Lung (tissue), 11 donors: ENCODE measurements at regions not wholly inside any gene's neighbourhood (a gene's known extent, or its start where the extent isn't known, plus 50 kb on each side); places are given as distances from the start of the nearest gene placed in this dataset.
"Not testable (repeated sequence)": the region's sequence is repeated elsewhere in the genome, so short reads cannot be mapped to it uniquely, and the experiment has no call there.

ENCODE experiments used
- ATAC-seq: fragments of 200-7000 bp; cut with Tn5 transposase; one replicate; pipeline ENCODE4 v1.9.1; 2020; ENCODE audit warnings: moderate number of reproducible peaks; ENCODE audit not compliant: insufficient read depth, low FRiP score
- DNase-seq, 3 donors: peaks; one replicate each; pipeline ENCODE4 v3.0.0-alpha.2; 2013 to 2017
- H3K27ac ChIP-seq, 2 donors: one replicate each; pipeline ENCODE4 v1.5.1; 2013; ENCODE audit warnings: mild to moderate bottlenecking in 2 of 2, moderate library complexity in 2 of 2, control low read depth in 1 of 2, inconsistent platforms in 1 of 2, low read depth in 1 of 2, low read length in 1 of 2
- H3K27me3 ChIP-seq, 3 donors: one replicate each; pipeline ENCODE4 v1.5.1; 2013; ENCODE audit warnings: low read length in 2 of 3; ENCODE audit not compliant: control insufficient read depth in 3 of 3, insufficient read depth in 3 of 3
- H3K36me3 ChIP-seq, 4 donors: one replicate each; pipeline ENCODE4 v1.5.1; 2013; ENCODE audit warnings: low read length in 4 of 4, mild to moderate bottlenecking in 1 of 4, moderate library complexity in 1 of 4; ENCODE audit not compliant: control insufficient read depth in 4 of 4, insufficient read depth in 4 of 4
- H3K4me1 ChIP-seq, 5 donors: one replicate each; pipeline ENCODE4 v1.5.1; 2013; ENCODE audit warnings: low read length in 5 of 5, mild to moderate bottlenecking in 2 of 5, moderate library complexity in 1 of 5; ENCODE audit not compliant: control insufficient read depth in 5 of 5, insufficient read depth in 5 of 5
- H3K4me3 ChIP-seq: one replicate; pipeline ENCODE4 v1.5.1; 2013; ENCODE audit warnings: mild to moderate bottlenecking, control low read depth, moderate library complexity
- H3K9ac ChIP-seq, 2 donors: one replicate each; pipeline ENCODE4 v1.5.1; 2013; ENCODE audit warnings: low read length in 2 of 2, control low read depth in 1 of 2; ENCODE audit not compliant: insufficient read depth in 1 of 2
- H3K9me3 ChIP-seq, 4 donors: one replicate each; pipeline ENCODE4 v1.5.1; 2013; ENCODE audit warnings: low read length in 3 of 4, mild to moderate bottlenecking in 1 of 4, moderate library complexity in 1 of 4; ENCODE audit not compliant: control insufficient read depth in 4 of 4, insufficient read depth in 3 of 4
- CTCF ChIP-seq: IDR thresholded peaks from 2 replicates; pipeline ENCODE4 v1.5.1; 2012; ENCODE audit warnings: mild to moderate bottlenecking; ENCODE audit errors: control extremely low read depth, extremely low read depth
- WGBS, 2 donors: extraction: QIAGEN DNeasy Blood & Tissue Kit; methylation state at CpG; one replicate each; pipeline ENCODE4 v1.1.7; 2013; 5-methylcytosine and 5-hydroxymethylcytosine counted together
- donor health status: control.
- donor health status: control.
- donor health status: Bipolar disorder and iron deficiency.
- donor health status: healthy.
- donor health status: DM: yes; HTN: yes; CAD: no.

DNA sequence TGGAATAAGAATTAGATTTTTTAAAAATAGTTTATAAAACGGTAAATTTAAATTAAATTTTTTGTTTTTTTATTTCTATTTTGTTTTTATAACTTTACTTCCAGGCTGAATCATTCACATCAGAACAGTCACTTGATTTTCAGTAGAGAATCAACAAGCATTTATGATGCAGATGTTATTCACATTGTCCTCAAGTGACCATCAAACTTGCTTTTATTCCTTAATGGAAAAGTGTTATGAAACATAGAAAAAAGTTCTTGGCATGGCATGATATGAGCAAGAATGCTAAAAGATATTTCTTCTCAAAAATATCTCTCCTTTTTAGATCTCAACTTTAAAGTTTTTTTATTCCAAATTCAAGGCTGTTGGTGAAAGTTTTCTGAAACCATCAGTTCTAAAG is 70.9 kb upstream of the TGFBR2 start:
- Histone ChIP-seq H3K4me1 (peaks cover 0 to 4% (median 0%) of the 10 kb centered on the region in 5 donors), H3K9me3 (no peaks in the 10 kb centered on the region), H3K36me3 (no peaks in the 10 kb centered on the region), H3K4me3 (no peak overlapping the region), H3K9ac (no peak overlapping the region), H3K27ac (no peak overlapping the region), H3K27me3 (no peaks in the 10 kb centered on the region)
- no peak for TF ChIP-seq CTCF
- ATAC-seq (no peak), DNase-seq (no peak)
- WGBS, 2 donors = 89 to 90% methylated on average over 1 of the region's 1 CpG

- DNase-seq (no peak), ATAC-seq (no peak)
- WGBS, 2 donors = 56 to 76% methylated on average over 1 of the region's 1 CpG
- H3K9ac ChIP-seq = no peak overlapping the region
- H3K4me1 ChIP-seq = peaks cover 0 to 4% (median 0%) of the 10 kb centered on the region in 5 donors
- no peak for TF ChIP-seq CTCF
- H3K27ac ChIP-seq = no peak overlapping the region
- no peak overlapping the region for H3K4me3 ChIP-seq
- H3K9me3 ChIP-seq = no peaks in the 10 kb centered on the region
- no peaks in the 10 kb centered on the region for H3K36me3 ChIP-seq
- no peaks in the 10 kb centered on the region for H3K27me3 ChIP-seq
Measured at GRCh38 chr3:30538791-30539190, 67.6 kb upstream of the TGFBR2 start.

GRCh38 chr3:30539206-30539605 is 67.2 kb upstream of the TGFBR2 start:
- no peak for TF ChIP-seq CTCF
- no peak overlapping the region for H3K4me3 ChIP-seq
- DNase-seq (peak in 2 of 3 donors; percentile 50 to 70), ATAC-seq (no peak)
- no peaks in the 10 kb centered on the region for H3K9me3 ChIP-seq
- H3K27ac ChIP-seq = no peak overlapping the region
- 78 to 87% methylated on average over 4 of the region's 4 CpGs for WGBS, 2 donors
- H3K36me3 ChIP-seq = no peaks in the 10 kb centered on the region
- no peak overlapping the region for H3K9ac ChIP-seq
- no peaks in the 10 kb centered on the region for H3K27me3 ChIP-seq
- peaks cover 0 to 4% (median 0%) of the 10 kb centered on the region in 5 donors for H3K4me1 ChIP-seq

DNA sequence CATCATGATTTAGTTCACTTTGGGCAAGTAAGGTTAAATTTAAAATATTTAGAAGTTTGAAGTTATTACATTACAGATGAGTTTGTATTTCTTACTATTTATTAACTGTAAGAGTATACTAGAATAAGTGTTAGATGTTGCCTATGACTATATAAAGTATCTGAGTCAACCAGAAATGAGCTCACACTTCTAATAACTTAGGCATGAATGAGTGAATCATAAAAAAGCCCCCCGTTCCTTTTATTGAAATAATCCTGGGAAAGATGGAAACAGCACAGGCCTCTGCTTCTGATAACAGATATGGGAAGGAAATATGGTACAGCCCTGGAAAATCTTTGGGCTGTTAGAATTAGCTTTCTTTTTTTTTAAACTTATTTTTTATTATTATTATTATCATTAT is 66.6 kb upstream of the TGFBR2 start:
- Histone ChIP-seq H3K27ac (no peak overlapping the region), H3K4me3 (no peak overlapping the region), H3K36me3 (no peaks in the 10 kb centered on the region), H3K4me1 (peaks cover 0 to 4% (median 0%) of the 10 kb centered on the region in 5 donors), H3K27me3 (no peaks in the 10 kb centered on the region), H3K9me3 (no peaks in the 10 kb centered on the region), H3K9ac (no peak overlapping the region)
- no peak for TF ChIP-seq CTCF
- ATAC-seq = no peak
- DNase-seq = no peak
- 82% methylated on average over 1 of the region's 1 CpG for WGBS, 2 donors

- H3K9ac ChIP-seq, H3K27ac ChIP-seq, H3K27me3 ChIP-seq, H3K9me3 ChIP-seq, ATAC-seq, H3K36me3 ChIP-seq, H3K4me1 ChIP-seq, H3K4me3 ChIP-seq, DNase-seq: not testable (repeated sequence)
Measured at GRCh38 chr3:30541156-30541555, 65.2 kb upstream of the TGFBR2 start.
